Vagina (tissue), 2 donors: ENCODE measurements at regions not wholly inside any gene's neighbourhood (a gene's known extent, or its start where the extent isn't known, plus 50 kb on each side); places are given as distances from the start of the nearest gene placed in this dataset.

ENCODE experiments used
- DNase-seq, 2 donors: peaks; one replicate each; pipeline ENCODE4 v3.0.0-alpha.2; 2017; ENCODE audit errors: extremely low spot score in 2 of 2
- H3K27ac ChIP-seq: fragments of 200-600 bp; sonication (generic); one replicate; pipeline ENCODE4 v1.5.1; 2019
- H3K27me3 ChIP-seq: fragments of 200-600 bp; sonication (generic); one replicate; pipeline ENCODE4 v1.5.1; 2019
- H3K36me3 ChIP-seq, 2 donors: fragments of 200-600 bp; sonication (generic); one replicate each; pipeline ENCODE4 v1.5.1; 2017 to 2019
- H3K4me1 ChIP-seq: fragments of 200-600 bp; sonication (generic); one replicate; pipeline ENCODE4 v1.5.1; 2019
- H3K4me3 ChIP-seq, 2 donors: fragments of 200-600 bp; sonication (generic); 1 replicate in 1 of 2; 2 replicates in 1 of 2; pipeline ENCODE4 v1.5.1; 2016 to 2019
- H3K9me3 ChIP-seq: fragments of 200-600 bp; sonication (generic); one replicate; pipeline ENCODE4 v1.5.1; 2019
- POLR2A ChIP-seq, 2 donors: fragments of 450-650 bp; IDR thresholded peaks; one replicate each; pipeline ENCODE4 v1.6.1; 2017; ENCODE audit warnings: antibody characterized with exemption in 2 of 2, mild to moderate bottlenecking in 2 of 2, moderate library complexity in 2 of 2
- POLR2AphosphoS5 ChIP-seq, 2 donors: sonication (generic); formaldehyde crosslinking; IDR thresholded peaks; one replicate each; pipeline ENCODE4 v1.9.0; 2017; ENCODE audit warnings: antibody characterized with exemption in 2 of 2, mild to moderate bottlenecking in 2 of 2, low read depth in 1 of 2; ENCODE audit not compliant: insufficient read depth in 1 of 2
- intact Hi-C: fragments of 100-400 bp; cut with DNase I; formaldehyde crosslinking; loops from one replicate; pipeline ENCODE4 v1.15.1; 2023
- TF ChIP-seq, protein P1 (sequence below), 3 experiments: fragments of 450-650 bp in 2 of 3; fragments of 200-600 bp in 1 of 3; sonication (generic) in 1 of 3; IDR thresholded peaks; one replicate each; pipeline ENCODE4 v1.5.1; 2017 to 2019; ENCODE audit warnings: antibody characterized with exemption in 3 of 3, mild to moderate bottlenecking in 2 of 3, moderate library complexity in 2 of 3

DNA sequence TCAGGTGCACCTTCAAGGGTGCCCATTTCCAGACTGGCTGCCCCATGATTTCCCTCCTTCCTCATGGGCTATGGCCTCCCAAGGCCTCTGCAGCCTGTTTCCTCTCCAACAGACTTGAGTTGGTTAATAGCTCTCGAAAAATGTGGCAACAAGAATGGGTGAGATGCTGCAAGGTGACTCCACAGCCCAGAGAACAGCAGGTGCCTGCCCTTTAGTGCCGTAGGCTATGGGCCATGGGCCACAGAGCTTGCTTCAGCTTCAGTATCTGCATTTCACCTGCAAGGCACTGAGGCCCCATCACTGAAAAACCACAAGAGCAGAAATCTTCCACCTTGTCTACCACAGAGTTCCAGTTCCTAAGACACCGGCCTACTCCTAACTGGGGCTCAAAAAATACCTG is 122.0 kb downstream of the ETS2 start:
- H3K4me1 ChIP-seq: peaks cover 35% of the 10 kb centered on the region
- H3K4me3 ChIP-seq: no peak overlapping the region
- TF ChIP-seq POLR2AphosphoS5 (IDR thresholded peaks at IDR 0.05; ENCODE audit: insufficient read depth in 1 of 2, low read depth in 1 of 2) (no peak), POLR2A (IDR thresholded peaks at IDR 0.05) (no peak)
- TF ChIP-seq, protein P1, sequence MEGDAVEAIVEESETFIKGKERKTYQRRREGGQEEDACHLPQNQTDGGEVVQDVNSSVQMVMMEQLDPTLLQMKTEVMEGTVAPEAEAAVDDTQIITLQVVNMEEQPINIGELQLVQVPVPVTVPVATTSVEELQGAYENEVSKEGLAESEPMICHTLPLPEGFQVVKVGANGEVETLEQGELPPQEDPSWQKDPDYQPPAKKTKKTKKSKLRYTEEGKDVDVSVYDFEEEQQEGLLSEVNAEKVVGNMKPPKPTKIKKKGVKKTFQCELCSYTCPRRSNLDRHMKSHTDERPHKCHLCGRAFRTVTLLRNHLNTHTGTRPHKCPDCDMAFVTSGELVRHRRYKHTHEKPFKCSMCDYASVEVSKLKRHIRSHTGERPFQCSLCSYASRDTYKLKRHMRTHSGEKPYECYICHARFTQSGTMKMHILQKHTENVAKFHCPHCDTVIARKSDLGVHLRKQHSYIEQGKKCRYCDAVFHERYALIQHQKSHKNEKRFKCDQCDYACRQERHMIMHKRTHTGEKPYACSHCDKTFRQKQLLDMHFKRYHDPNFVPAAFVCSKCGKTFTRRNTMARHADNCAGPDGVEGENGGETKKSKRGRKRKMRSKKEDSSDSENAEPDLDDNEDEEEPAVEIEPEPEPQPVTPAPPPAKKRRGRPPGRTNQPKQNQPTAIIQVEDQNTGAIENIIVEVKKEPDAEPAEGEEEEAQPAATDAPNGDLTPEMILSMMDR (IDR thresholded peaks at IDR 0.05): no peak
- intact Hi-C loops: loop anchor here (10.0 kb wide), 1 partner anchor 57 kb away; no protein-coding TSS in a partner anchor
- no peak overlapping the region for H3K27ac ChIP-seq
- no peak for DNase-seq
- H3K27me3 ChIP-seq: no peaks in the 10 kb centered on the region
- H3K36me3 ChIP-seq: no peaks in the 10 kb centered on the region
- no peaks in the 10 kb centered on the region for H3K9me3 ChIP-seq

DNA sequence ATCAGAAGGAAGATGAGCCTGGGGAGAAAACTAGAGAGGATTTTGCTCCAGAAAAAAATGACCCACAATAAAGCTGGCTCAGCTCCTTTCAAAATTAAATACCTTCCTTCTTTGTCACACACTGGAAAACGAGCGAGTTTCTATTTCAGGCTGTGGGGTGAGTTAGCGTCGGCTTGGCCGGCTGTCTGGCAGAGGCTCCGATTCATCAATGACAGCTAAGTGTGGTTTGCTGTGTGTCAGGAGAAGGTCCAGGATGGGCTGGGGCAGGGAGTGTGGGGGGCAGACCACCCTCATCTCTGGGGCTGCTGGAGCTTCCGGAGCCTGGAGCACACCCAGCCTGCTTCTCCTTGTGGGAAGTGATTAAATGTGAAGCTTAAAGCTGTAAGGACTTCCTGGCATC is 120.2 kb downstream of the ETS2 start:
- intact Hi-C loops: loop anchor here (10.0 kb wide), 1 partner anchor 59 kb away; no protein-coding TSS in a partner anchor
- H3K27me3 ChIP-seq: no peaks in the 10 kb centered on the region
- no peaks in the 10 kb centered on the region for H3K9me3 ChIP-seq
- H3K36me3 ChIP-seq: no peaks in the 10 kb centered on the region
- H3K27ac ChIP-seq: peak overlapping the region; percentile 80
- no peak for DNase-seq
- H3K4me1 ChIP-seq: peaks cover 46% of the 10 kb centered on the region
- peak overlapping the region in 1 of 2 donors; percentile 18 for H3K4me3 ChIP-seq
- TF ChIP-seq POLR2AphosphoS5 (IDR thresholded peaks at IDR 0.05; ENCODE audit: insufficient read depth in 1 of 2, low read depth in 1 of 2) (peak; percentile 75 to 92), POLR2A (IDR thresholded peaks at IDR 0.05) (no peak)

DNA sequence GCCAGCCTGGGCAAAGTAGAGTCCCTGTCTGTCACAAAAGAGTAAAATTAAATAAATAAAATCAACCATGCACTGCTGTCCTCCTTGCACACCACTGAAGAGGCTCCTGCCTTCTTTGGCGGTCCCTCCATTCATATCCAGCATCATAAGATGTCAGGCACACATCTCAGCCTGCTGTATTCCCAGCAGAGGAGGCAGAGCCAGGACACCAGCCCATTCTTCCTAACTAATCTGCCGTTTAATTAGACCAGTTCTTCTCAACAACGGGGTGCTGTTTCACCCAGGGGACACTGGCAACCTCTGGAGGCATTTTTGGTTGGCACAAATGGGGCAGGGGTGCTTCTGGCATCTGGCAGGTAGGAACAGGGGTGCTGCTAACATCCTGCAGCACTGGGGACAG is 119.7 kb downstream of the ETS2 start:
- Histone ChIP-seq H3K36me3 (no peaks in the 10 kb centered on the region), H3K27me3 (no peaks in the 10 kb centered on the region), H3K9me3 (no peaks in the 10 kb centered on the region), H3K27ac (peak overlapping the region; percentile 80), H3K4me1 (peaks cover 49% of the 10 kb centered on the region), H3K4me3 (peak overlapping the region in 1 of 2 donors; percentile 18)
- intact Hi-C loops: loop anchor here (10.0 kb wide), 1 partner anchor 59 kb away; no protein-coding TSS in a partner anchor
- DNase-seq: no peak
- TF ChIP-seq POLR2A (IDR thresholded peaks at IDR 0.05) (no peak), POLR2AphosphoS5 (IDR thresholded peaks at IDR 0.05; ENCODE audit: insufficient read depth in 1 of 2, low read depth in 1 of 2) (no peak)
- TF ChIP-seq, protein P1 (IDR thresholded peaks at IDR 0.05): no peak

DNA sequence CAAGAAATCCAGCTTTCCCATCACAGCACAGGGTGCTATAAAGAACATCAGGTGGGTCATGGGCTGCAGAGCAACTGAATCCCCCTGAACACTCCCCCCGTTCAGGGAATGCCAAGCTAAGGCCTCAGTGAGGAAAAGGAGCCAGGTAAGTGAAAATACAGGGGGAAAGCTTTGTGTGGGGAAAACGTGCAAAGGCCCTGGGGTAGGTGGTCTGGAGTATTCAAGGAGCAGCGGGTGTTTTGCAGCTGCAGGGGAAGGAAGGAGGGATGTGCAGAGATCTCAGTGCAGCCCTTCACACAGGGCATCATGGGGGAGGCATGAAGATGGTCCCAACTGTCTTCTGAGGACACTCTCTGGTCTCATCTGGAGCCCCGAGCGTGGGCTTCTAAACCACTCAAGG is 119.2 kb downstream of the ETS2 start:
- H3K27me3 ChIP-seq: no peaks in the 10 kb centered on the region
- intact Hi-C loops: loop anchor here (10.0 kb wide), 1 partner anchor 60 kb away; no protein-coding TSS in a partner anchor
- no peak for DNase-seq
- H3K9me3 ChIP-seq: no peaks in the 10 kb centered on the region
- peaks cover 48% of the 10 kb centered on the region for H3K4me1 ChIP-seq
- H3K4me3 ChIP-seq: no peak overlapping the region
- H3K27ac ChIP-seq: peak overlapping the region; percentile 80
- TF ChIP-seq POLR2AphosphoS5 (IDR thresholded peaks at IDR 0.05; ENCODE audit: insufficient read depth in 1 of 2, low read depth in 1 of 2): no peak
- TF ChIP-seq, protein P1 (IDR thresholded peaks at IDR 0.05): no peak
- no peak for TF ChIP-seq POLR2A (IDR thresholded peaks at IDR 0.05)
- H3K36me3 ChIP-seq: no peaks in the 10 kb centered on the region

DNA sequence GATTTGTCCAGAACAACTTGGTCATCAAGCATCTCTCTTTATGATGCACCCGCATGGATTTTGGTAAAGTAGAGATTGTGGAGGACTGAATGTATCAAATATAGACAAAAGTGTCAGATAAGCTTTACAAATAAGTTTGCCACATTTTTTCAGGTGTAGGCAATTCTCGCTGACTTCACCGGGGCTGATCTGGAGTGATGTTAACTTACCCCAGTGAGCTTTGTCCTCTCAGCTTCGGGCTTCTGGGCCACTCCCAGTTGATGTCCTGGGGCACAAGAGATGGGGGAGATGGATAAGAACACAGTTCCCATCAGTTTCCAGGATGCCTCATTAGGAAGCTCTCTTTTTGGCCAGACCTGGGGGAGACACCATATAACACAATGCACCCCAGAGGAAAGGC is 117.7 kb downstream of the ETS2 start:
- TF ChIP-seq POLR2A (IDR thresholded peaks at IDR 0.05): no peak
- TF ChIP-seq, protein P1 (IDR thresholded peaks at IDR 0.05): no peak
- no peak for TF ChIP-seq POLR2AphosphoS5 (IDR thresholded peaks at IDR 0.05; ENCODE audit: insufficient read depth in 1 of 2, low read depth in 1 of 2)
- Histone ChIP-seq H3K9me3 (no peaks in the 10 kb centered on the region), H3K4me1 (peaks cover 49% of the 10 kb centered on the region), H3K4me3 (no peak overlapping the region), H3K27me3 (no peaks in the 10 kb centered on the region), H3K36me3 (no peaks in the 10 kb centered on the region), H3K27ac (peak overlapping the region; percentile 5)
- no peak for DNase-seq
- intact Hi-C loops: loop anchor here (10.0 kb wide), 1 partner anchor 61 kb away; no protein-coding TSS in a partner anchor
